IgD-negative memory B cell (primary cell): ENCODE measurements at regions not wholly inside any gene's neighbourhood (a gene's known extent, or its start where the extent isn't known, plus 50 kb on each side); places are given as distances from the start of the nearest gene placed in this dataset.
"Not testable (repeated sequence)": the region's sequence is repeated elsewhere in the genome, so short reads cannot be mapped to it uniquely, and the experiment has no call there.

Experiments used
- H3K27ac Mint-ChIP-seq, 3 donors: one replicate each; pipeline ENCODE4 v1.8.0; 2020 to 2022; ENCODE audit warnings: mild to moderate bottlenecking in 3 of 3, mixed read lengths in 3 of 3, moderate library complexity in 1 of 3
- H3K27me3 Mint-ChIP-seq: one replicate; pipeline ENCODE4 v1.8.0; 2021; ENCODE audit warnings: mixed read lengths
- H3K36me3 Mint-ChIP-seq: one replicate; pipeline ENCODE4 v1.8.0; 2020; ENCODE audit warnings: mild to moderate bottlenecking, mixed read lengths
- H3K4me1 Mint-ChIP-seq, 3 donors: one replicate each; pipeline ENCODE4 v1.8.0; 2020 to 2022; ENCODE audit warnings: mixed read lengths in 3 of 3, mild to moderate bottlenecking in 1 of 3
- H3K4me3 Mint-ChIP-seq, 4 donors: one replicate each; pipeline ENCODE4 v1.8.0; 2020 to 2022; ENCODE audit warnings: mild to moderate bottlenecking in 4 of 4, mixed read lengths in 4 of 4, moderate library complexity in 3 of 4
- H3K9me3 Mint-ChIP-seq, 3 donors: one replicate each; pipeline ENCODE4 v1.8.0; 2020 to 2021; ENCODE audit warnings: mixed read lengths in 3 of 3, mild to moderate bottlenecking in 1 of 3

GRCh38 chr4:110343534-110343933, 132.4 kb upstream of the ENPEP start:
- H3K27me3 Mint-ChIP-seq: peaks cover 6% of the 10 kb centered on the region
- H3K4me1 Mint-ChIP-seq: no peaks in the 10 kb centered on the region
- H3K27ac Mint-ChIP-seq: no peak overlapping the region
- H3K9me3 Mint-ChIP-seq: peaks cover 0 to 5% (median 1%) of the 10 kb centered on the region in 3 donors
- H3K4me3 Mint-ChIP-seq: no peak overlapping the region
- H3K36me3 Mint-ChIP-seq: no peaks in the 10 kb centered on the region

- H3K4me3 Mint-ChIP-seq, H3K27me3 Mint-ChIP-seq, H3K9me3 Mint-ChIP-seq, H3K36me3 Mint-ChIP-seq, H3K4me1 Mint-ChIP-seq, H3K27ac Mint-ChIP-seq: not testable (repeated sequence)
Observed at GRCh38 chr4:110341118-110341517, 134.8 kb upstream of the ENPEP start.

GRCh38 chr4:110335399-110335798, 137.0 kb upstream of the ELOVL6 start:
- Mint-ChIP-seq H3K27ac (no peak overlapping the region), H3K9me3 (peaks cover 0 to 4% (median 2%) of the 10 kb centered on the region in 3 donors), H3K4me3 (no peak overlapping the region), H3K36me3 (no peaks in the 10 kb centered on the region), H3K4me1 (no peaks in the 10 kb centered on the region), H3K27me3 (peaks cover 7% of the 10 kb centered on the region)

- Mint-ChIP-seq H3K27ac (no peak overlapping the region), H3K36me3 (no peaks in the 10 kb centered on the region), H3K9me3 (peaks cover 3 to 4% (median 3%) of the 10 kb centered on the region in 3 donors), H3K27me3 (peaks cover 17% of the 10 kb centered on the region), H3K4me3 (no peak overlapping the region), H3K4me1 (no peaks in the 10 kb centered on the region)
Observed at GRCh38 chr4:110332483-110332882, 134.1 kb upstream of the ELOVL6 start.

- H3K9me3 Mint-ChIP-seq, H3K36me3 Mint-ChIP-seq, H3K4me1 Mint-ChIP-seq, H3K4me3 Mint-ChIP-seq, H3K27ac Mint-ChIP-seq: not testable (repeated sequence)
- peaks cover 14% of the 10 kb centered on the region for H3K27me3 Mint-ChIP-seq
Observed at GRCh38 chr4:110326426-110326825, 128.0 kb upstream of the ELOVL6 start.

GRCh38 chr4:110310795-110311194, 112.4 kb upstream of the ELOVL6 start:
- Mint-ChIP-seq H3K9me3 (no peaks in the 10 kb centered on the region), H3K27me3 (peaks cover 4% of the 10 kb centered on the region), H3K4me3 (no peak overlapping the region), H3K4me1 (peaks cover 0 to 1% (median 0%) of the 10 kb centered on the region in 3 donors), H3K27ac (no peak overlapping the region), H3K36me3 (no peaks in the 10 kb centered on the region)

GRCh38 chr4:110309675-110310074, 111.3 kb upstream of the ELOVL6 start:
- Mint-ChIP-seq H3K27me3 (peaks cover 4% of the 10 kb centered on the region), H3K27ac (no peak overlapping the region), H3K4me3 (no peak overlapping the region), H3K4me1 (peaks cover 0 to 1% (median 0%) of the 10 kb centered on the region in 3 donors), H3K36me3 (no peaks in the 10 kb centered on the region), H3K9me3 (no peaks in the 10 kb centered on the region)

GRCh38 chr4:110306303-110306702, 107.9 kb upstream of the ELOVL6 start:
- no peaks in the 10 kb centered on the region for H3K9me3 Mint-ChIP-seq
- peaks cover 3% of the 10 kb centered on the region for H3K27me3 Mint-ChIP-seq
- no peak overlapping the region for H3K4me3 Mint-ChIP-seq
- no peaks in the 10 kb centered on the region for H3K4me1 Mint-ChIP-seq
- no peak overlapping the region for H3K27ac Mint-ChIP-seq
- no peaks in the 10 kb centered on the region for H3K36me3 Mint-ChIP-seq

- Mint-ChIP-seq H3K27me3 (peaks cover 3% of the 10 kb centered on the region), H3K27ac (peak overlapping the region in 1 of 3 donors; percentile 64), H3K36me3 (peaks cover 2% of the 10 kb centered on the region), H3K4me3 (no peak overlapping the region), H3K9me3 (no peaks in the 10 kb centered on the region), H3K4me1 (no peaks in the 10 kb centered on the region)
Observed at GRCh38 chr4:110305455-110305854, 107.0 kb upstream of the ELOVL6 start.

- Mint-ChIP-seq H3K36me3 (peaks cover 2% of the 10 kb centered on the region), H3K4me1 (peaks cover 0 to 5% (median 0%) of the 10 kb centered on the region in 3 donors), H3K9me3 (no peaks in the 10 kb centered on the region), H3K27ac (no peak overlapping the region), H3K27me3 (peaks cover 6% of the 10 kb centered on the region), H3K4me3 (no peak overlapping the region)
Observed at GRCh38 chr4:110296892-110297291, 98.5 kb upstream of the ELOVL6 start.

- Mint-ChIP-seq H3K27me3 (peaks cover 6% of the 10 kb centered on the region), H3K36me3 (peaks cover 2% of the 10 kb centered on the region), H3K4me1 (peaks cover 0 to 5% (median 0%) of the 10 kb centered on the region in 3 donors), H3K4me3 (no peak overlapping the region), H3K9me3 (no peaks in the 10 kb centered on the region), H3K27ac (no peak overlapping the region)
Observed at GRCh38 chr4:110294165-110294564, 95.8 kb upstream of the ELOVL6 start.

- Mint-ChIP-seq H3K36me3 (peaks cover 2% of the 10 kb centered on the region), H3K4me3 (no peak overlapping the region), H3K27me3 (peaks cover 10% of the 10 kb centered on the region), H3K27ac (no peak overlapping the region), H3K9me3 (no peaks in the 10 kb centered on the region), H3K4me1 (peaks cover 0 to 5% (median 0%) of the 10 kb centered on the region in 3 donors)
Observed at GRCh38 chr4:110292994-110293744, 94.8 kb upstream of the ELOVL6 start.

GRCh38 chr4:110290511-110290910, 92.1 kb upstream of the ELOVL6 start:
- H3K9me3 Mint-ChIP-seq: no peaks in the 10 kb centered on the region
- peaks cover 2% of the 10 kb centered on the region for H3K36me3 Mint-ChIP-seq

GRCh38 chr4:110289601-110290100, 91.2 kb upstream of the ELOVL6 start:
- Mint-ChIP-seq H3K36me3 (peaks cover 2% of the 10 kb centered on the region), H3K27ac (no peak overlapping the region), H3K9me3 (no peaks in the 10 kb centered on the region), H3K4me1 (peaks cover 0 to 5% (median 0%) of the 10 kb centered on the region in 3 donors), H3K27me3 (peaks cover 10% of the 10 kb centered on the region), H3K4me3 (no peak overlapping the region)

More at GRCh38 chr4:110290511-110290910, 92.1 kb upstream of the ELOVL6 start:
- H3K4me1 Mint-ChIP-seq: peaks cover 0 to 5% (median 0%) of the 10 kb centered on the region in 3 donors
- H3K4me3 Mint-ChIP-seq: no peak overlapping the region
- no peak overlapping the region for H3K27ac Mint-ChIP-seq
- H3K27me3 Mint-ChIP-seq: peaks cover 10% of the 10 kb centered on the region

- H3K4me3 Mint-ChIP-seq: no peak overlapping the region
- H3K27ac Mint-ChIP-seq: no peak overlapping the region
- peaks cover 2% of the 10 kb centered on the region for H3K36me3 Mint-ChIP-seq
- no peaks in the 10 kb centered on the region for H3K9me3 Mint-ChIP-seq
- peaks cover 6% of the 10 kb centered on the region for H3K27me3 Mint-ChIP-seq
- no peaks in the 10 kb centered on the region for H3K4me1 Mint-ChIP-seq
Observed at GRCh38 chr4:110287130-110287529, 88.7 kb upstream of the ELOVL6 start.

GRCh38 chr4:110278127-110278526, 79.7 kb upstream of the ELOVL6 start:
- Mint-ChIP-seq H3K27me3 (no peaks in the 10 kb centered on the region), H3K27ac (no peak overlapping the region), H3K36me3 (no peaks in the 10 kb centered on the region), H3K4me1 (no peaks in the 10 kb centered on the region), H3K4me3 (no peak overlapping the region), H3K9me3 (no peaks in the 10 kb centered on the region)
